BLaER1 treated with 17β-estradiol and CSF1 and Interleukin-3, amounts not matched to agents 10 nM and 100 nM (cell line): ENCODE measurements at regions not wholly inside any gene's neighbourhood (a gene's known extent, or its start where the extent isn't known, plus 50 kb on each side); places are given as distances from the start of the nearest gene placed in this dataset.
A peak's percentile ranks its signal among the peaks of the same experiment; 100 is the strongest.

Experiments used
- H3K27ac ChIP-seq, 11 experiments: shearing (Covaris generic); formaldehyde crosslinking; 2 replicates each; pipeline ENCODE4 v1.8.1; 2022
- H3K27me3 ChIP-seq, 11 experiments: shearing (Covaris generic); formaldehyde crosslinking; 2 replicates each; pipeline ENCODE4 v1.8.1; 2022
- H3K36me3 ChIP-seq, 11 experiments: shearing (Covaris generic); formaldehyde crosslinking; 2 replicates each; pipeline ENCODE4 v1.8.1; 2022
- H3K4me1 ChIP-seq, 10 experiments: shearing (Covaris generic); formaldehyde crosslinking; 2 replicates each; pipeline ENCODE4 v1.8.1; 2022
- H3K4me2 ChIP-seq, 11 experiments: shearing (Covaris generic); formaldehyde crosslinking; 2 replicates each; pipeline ENCODE4 v1.8.1; 2022
- H3K4me3 ChIP-seq, 10 experiments: shearing (Covaris generic); formaldehyde crosslinking; 2 replicates each; pipeline ENCODE4 v1.8.1; 2022
- H3K9ac ChIP-seq, 11 experiments: shearing (Covaris generic); formaldehyde crosslinking; 2 replicates each; pipeline ENCODE4 v1.8.1; 2022
- H3K9me3 ChIP-seq, 11 experiments: shearing (Covaris generic); formaldehyde crosslinking; replicated peaks in 1 of 11; 2 replicates each; pipeline ENCODE4 v1.8.1; 2022
- H4K20me1 ChIP-seq, 11 experiments: shearing (Covaris generic); formaldehyde crosslinking; 2 replicates each; pipeline ENCODE4 v1.8.1; 2022
- Cebpa-rat ChIP-seq, 11 experiments: shearing (Covaris generic); IDR thresholded peaks; 2 replicates each; pipeline ENCODE4 v1.8.1; 2022

DNA sequence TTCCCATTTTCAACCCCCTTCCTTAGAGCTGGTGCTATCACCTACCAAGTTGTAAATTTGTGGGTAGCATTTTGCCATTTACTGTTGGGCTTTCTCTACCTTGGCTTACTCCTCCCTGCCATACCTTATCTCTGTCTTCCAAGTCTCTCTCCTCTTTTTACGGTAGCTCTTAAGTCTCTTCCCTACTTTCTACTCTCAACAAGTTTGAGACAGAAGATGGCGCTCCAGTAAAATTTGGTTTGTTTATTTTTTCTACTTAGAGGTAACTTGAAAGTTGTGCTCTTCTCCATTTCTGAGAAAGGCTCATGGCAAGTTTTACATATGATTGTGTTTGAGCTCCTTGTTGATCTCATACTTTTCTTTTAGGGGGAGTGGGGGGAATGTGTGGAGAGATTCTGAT, 1508.1 kb downstream of the TECRL start:
- H3K9me3 ChIP-seq = peaks cover 18 to 20% (median 19%) of the 10 kb centered on the region in 11 experiments
- no peak overlapping the region for H3K27ac ChIP-seq
- no peaks in the 10 kb centered on the region for H3K4me1 ChIP-seq
- no peak for TF ChIP-seq Cebpa-rat (IDR thresholded peaks at IDR 0.05)
- H3K4me3 ChIP-seq = no peak overlapping the region
- H4K20me1 ChIP-seq = no peaks in the 10 kb centered on the region
- no peak overlapping the region for H3K9ac ChIP-seq
- H3K4me2 ChIP-seq = no peak overlapping the region
- H3K36me3 ChIP-seq = no peaks in the 10 kb centered on the region
- no peaks in the 10 kb centered on the region for H3K27me3 ChIP-seq

DNA sequence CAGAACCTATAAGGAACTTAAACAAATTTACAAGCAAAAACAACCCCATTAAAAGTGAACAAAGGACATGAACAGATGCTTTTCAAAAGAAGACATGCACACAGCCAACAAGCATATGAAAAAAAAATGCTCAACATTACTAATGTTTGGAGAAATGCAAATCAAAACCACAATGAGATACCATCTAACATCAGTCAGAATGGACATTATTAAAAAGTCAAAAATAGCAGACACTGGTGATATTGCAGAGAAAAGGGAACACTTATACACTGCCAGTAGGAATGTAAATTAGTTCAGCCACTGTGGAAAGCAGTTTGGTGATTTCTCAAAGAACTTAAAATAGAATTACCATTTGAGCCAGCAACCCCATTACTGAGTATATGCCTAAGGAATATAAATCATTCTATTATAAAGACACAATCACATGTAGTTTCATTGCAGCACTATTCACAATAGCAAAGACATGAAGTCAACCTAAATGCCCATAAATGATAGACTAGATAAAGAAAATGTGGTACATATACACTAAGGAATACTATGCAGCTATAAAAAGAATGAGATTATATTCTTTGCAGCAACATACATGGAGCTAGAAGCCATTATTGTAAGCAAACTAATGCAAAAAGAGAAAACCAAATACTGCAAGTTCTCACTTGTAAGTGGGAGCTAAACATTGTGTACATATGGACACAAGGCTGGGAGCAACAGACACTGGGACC, 1509.4 kb downstream of the TECRL start:
- H3K4me1 ChIP-seq = no peaks in the 10 kb centered on the region
- no peaks in the 10 kb centered on the region for H4K20me1 ChIP-seq
- H3K9me3 ChIP-seq = peaks cover 18 to 20% (median 19%) of the 10 kb centered on the region in 11 experiments
- no peak for TF ChIP-seq Cebpa-rat (IDR thresholded peaks at IDR 0.05)
- no peak overlapping the region for H3K4me2 ChIP-seq
- H3K36me3 ChIP-seq = no peaks in the 10 kb centered on the region
- no peak overlapping the region for H3K27ac ChIP-seq
- H3K4me3 ChIP-seq = no peak overlapping the region
- H3K9ac ChIP-seq = no peak overlapping the region
- no peaks in the 10 kb centered on the region for H3K27me3 ChIP-seq

DNA sequence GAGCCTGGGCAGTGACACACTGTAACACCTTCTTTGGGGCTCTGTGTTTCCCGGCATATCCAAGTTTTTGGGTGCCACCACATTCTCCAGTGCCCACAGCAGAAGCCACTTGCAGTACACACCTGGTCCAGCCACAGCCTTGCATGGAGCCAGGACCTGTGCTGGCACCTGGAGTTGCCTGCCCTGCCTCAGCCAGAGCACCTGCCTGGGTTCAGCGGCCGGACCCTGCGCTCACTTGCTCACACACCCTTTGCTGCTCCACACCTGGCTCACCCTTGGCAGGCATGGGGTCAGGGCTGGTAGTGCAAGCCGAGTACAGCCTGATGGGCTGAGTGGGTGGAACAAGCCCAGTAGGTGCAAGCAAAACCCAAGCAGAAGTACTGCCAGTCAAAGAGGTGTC, 1511.1 kb downstream of the TECRL start:
- H3K4me3 ChIP-seq = no peak overlapping the region
- H3K36me3 ChIP-seq = no peaks in the 10 kb centered on the region
- H3K27me3 ChIP-seq = no peaks in the 10 kb centered on the region
- TF ChIP-seq Cebpa-rat (IDR thresholded peaks at IDR 0.05) = no peak
- no peak overlapping the region for H3K9ac ChIP-seq
- H4K20me1 ChIP-seq = no peaks in the 10 kb centered on the region
- H3K4me2 ChIP-seq = no peak overlapping the region
- no peaks in the 10 kb centered on the region for H3K4me1 ChIP-seq
- H3K27ac ChIP-seq = no peak overlapping the region
- H3K9me3 ChIP-seq = peaks cover 18 to 20% (median 19%) of the 10 kb centered on the region in 11 experiments

DNA sequence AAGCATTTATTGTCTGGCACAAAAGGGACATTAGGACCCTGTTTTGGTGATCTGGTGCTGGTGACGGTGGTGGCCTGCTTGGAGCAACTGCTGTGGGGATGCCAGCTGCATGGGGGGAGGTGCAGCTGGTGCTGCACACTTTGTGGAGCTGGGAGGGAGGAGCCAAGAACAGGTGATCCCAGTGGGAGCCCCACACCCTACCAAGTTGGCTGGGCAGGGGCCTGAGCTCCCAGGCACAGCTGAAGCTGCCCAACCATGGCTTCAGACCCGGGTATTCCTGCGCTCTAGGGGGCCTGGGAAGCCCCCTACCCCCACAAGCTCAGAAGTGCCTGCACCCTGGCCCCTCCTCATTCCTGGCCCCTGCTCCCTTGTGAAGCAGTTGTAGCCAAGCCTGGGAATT, 1512.5 kb downstream of the TECRL start:
- no peaks in the 10 kb centered on the region for H4K20me1 ChIP-seq
- H3K4me1 ChIP-seq = no peaks in the 10 kb centered on the region
- H3K27me3 ChIP-seq = no peaks in the 10 kb centered on the region
- H3K9me3 ChIP-seq = peaks cover 18 to 20% (median 19%) of the 10 kb centered on the region in 11 experiments
- H3K9ac ChIP-seq = no peak overlapping the region
- no peak overlapping the region for H3K4me3 ChIP-seq
- H3K4me2 ChIP-seq = no peak overlapping the region
- no peaks in the 10 kb centered on the region for H3K36me3 ChIP-seq
- no peak overlapping the region for H3K27ac ChIP-seq
- TF ChIP-seq Cebpa-rat (IDR thresholded peaks at IDR 0.05) = no peak

DNA sequence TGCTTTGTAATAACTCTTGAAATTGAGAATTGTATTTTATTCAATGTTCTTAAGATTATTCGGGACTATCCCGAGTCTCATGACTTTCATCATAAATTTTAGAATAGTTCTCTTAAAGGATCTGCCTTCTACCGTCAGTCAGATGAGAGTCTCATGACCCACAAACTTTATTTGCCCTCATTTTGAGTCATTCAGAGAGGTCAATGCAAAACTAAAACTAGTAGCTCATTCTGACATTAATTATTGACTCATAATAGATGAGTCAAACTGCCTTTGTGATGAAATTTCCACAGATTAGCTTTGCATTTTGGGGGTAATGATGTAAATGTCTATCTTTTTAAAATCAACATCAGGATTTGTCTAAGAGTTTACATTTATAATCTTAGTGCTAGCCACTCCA, 1527.3 kb downstream of the TECRL start:
- Histone ChIP-seq H3K9me3 (no peaks in the 10 kb centered on the region), H3K4me3 (no peak overlapping the region), H3K36me3 (no peaks in the 10 kb centered on the region), H4K20me1 (no peaks in the 10 kb centered on the region), H3K9ac (no peak overlapping the region), H3K27ac (peak overlapping the region in 1 of 11 experiments; percentile 5; a peak in 1 of 22 replicates), H3K4me1 (no peaks in the 10 kb centered on the region), H3K4me2 (no peak overlapping the region), H3K27me3 (no peaks in the 10 kb centered on the region)
- no peak for TF ChIP-seq Cebpa-rat (IDR thresholded peaks at IDR 0.05)

DNA sequence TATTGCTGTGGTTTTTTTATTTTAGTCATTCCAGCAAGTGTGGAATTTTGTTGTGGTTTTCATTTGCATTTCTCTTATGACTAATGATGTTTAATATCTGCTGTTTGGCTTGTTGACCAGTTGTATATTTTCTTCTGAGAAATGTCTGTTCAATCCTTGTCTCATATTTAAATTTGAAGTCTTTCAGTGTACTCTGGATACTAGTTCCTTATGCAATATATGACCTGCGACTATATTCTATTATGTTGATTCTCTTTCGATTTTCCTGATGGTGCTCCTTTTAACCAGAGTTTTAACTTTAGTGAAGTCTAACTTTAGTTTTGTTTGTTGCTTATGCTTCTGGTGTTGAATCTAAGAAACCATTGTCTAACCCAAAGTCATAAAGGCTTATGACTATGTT, 1528.0 kb downstream of the TECRL start:
- no peak for TF ChIP-seq Cebpa-rat (IDR thresholded peaks at IDR 0.05)
- Histone ChIP-seq H3K4me2 (no peak overlapping the region), H3K9ac (no peak overlapping the region), H3K27ac (no peak overlapping the region; a peak in 1 of 22 replicates), H3K27me3 (no peaks in the 10 kb centered on the region), H3K4me3 (no peak overlapping the region), H3K4me1 (no peaks in the 10 kb centered on the region), H4K20me1 (no peaks in the 10 kb centered on the region), H3K36me3 (no peaks in the 10 kb centered on the region), H3K9me3 (no peaks in the 10 kb centered on the region)

DNA sequence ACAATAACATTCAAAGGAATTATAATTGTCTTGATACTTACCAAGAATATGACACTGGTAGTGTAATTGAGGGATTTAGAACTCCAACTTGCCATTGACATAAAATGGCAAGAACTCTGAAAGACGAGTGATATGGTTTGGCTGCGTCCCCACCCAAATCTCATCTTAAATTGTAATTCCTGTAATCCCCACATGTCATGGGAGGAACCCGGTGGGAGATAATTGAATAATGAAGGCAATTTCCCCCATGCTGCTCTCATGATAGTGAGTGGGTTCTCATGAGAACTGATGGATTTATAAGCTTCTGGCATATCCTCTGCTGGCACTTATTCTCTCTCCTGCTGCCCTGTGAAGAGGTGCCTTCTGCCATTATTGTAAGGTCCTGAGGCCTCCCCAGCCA, 1536.4 kb downstream of the TECRL start:
- no peak overlapping the region for H3K27ac ChIP-seq
- no peaks in the 10 kb centered on the region for H3K4me1 ChIP-seq
- H3K36me3 ChIP-seq = no peaks in the 10 kb centered on the region
- no peaks in the 10 kb centered on the region for H4K20me1 ChIP-seq
- H3K9me3 ChIP-seq = peaks cover 0 to 9% (median 0%) of the 10 kb centered on the region in 11 experiments; a peak in 1 of 22 replicates
- H3K9ac ChIP-seq = no peak overlapping the region
- no peak overlapping the region for H3K4me2 ChIP-seq
- H3K4me3 ChIP-seq = no peak overlapping the region
- no peak for TF ChIP-seq Cebpa-rat (IDR thresholded peaks at IDR 0.05)
- H3K27me3 ChIP-seq = no peaks in the 10 kb centered on the region

DNA sequence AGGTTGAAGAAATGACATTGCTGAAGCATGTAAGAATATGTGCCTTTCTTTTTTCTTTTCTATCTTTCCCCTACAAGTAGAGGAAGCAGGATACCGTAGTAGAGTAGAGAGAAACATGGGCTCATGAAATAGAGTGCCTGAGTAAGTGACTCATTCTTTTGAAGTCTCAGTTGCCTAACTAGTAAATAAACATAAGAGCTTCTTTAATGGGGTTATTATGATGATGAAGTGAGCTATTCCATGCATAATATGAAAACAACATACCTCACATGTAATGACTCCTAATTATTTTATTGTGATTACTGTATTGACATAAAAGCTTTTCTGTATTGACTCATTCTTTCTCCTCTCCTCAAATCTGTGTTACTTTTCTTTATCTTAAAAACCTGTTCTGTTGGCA, 1538.2 kb downstream of the TECRL start:
- H3K4me2 ChIP-seq = no peak overlapping the region
- H3K27me3 ChIP-seq = no peaks in the 10 kb centered on the region
- no peaks in the 10 kb centered on the region for H3K4me1 ChIP-seq
- no peak for TF ChIP-seq Cebpa-rat (IDR thresholded peaks at IDR 0.05)
- H4K20me1 ChIP-seq = no peaks in the 10 kb centered on the region
- H3K27ac ChIP-seq = no peak overlapping the region
- H3K9me3 ChIP-seq = peaks cover 0 to 9% (median 0%) of the 10 kb centered on the region in 11 experiments; a peak in 1 of 22 replicates
- no peak overlapping the region for H3K4me3 ChIP-seq
- no peaks in the 10 kb centered on the region for H3K36me3 ChIP-seq
- no peak overlapping the region for H3K9ac ChIP-seq

DNA sequence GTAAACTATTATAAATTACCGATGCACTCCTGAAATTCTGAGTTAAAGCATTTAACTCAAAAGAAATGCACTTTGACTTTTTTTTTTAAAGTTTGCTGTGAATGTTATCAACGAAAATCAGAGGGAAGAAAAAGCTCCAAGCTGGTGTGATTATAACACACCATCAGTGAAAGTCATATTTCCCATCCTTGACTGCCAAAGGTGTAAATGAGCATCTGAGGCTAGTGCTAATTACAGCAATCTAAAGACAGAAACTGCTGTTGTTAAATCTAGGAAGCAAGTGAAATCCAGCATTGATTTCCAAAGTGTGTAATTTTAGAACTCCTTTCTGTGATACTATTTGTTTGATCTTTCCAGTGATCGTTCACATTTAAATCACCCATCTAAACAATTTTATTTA, 1538.8 kb downstream of the TECRL start:
- Histone ChIP-seq H3K9ac (no peak overlapping the region), H3K4me1 (no peaks in the 10 kb centered on the region), H3K36me3 (no peaks in the 10 kb centered on the region), H3K9me3 (peaks cover 0 to 9% (median 0%) of the 10 kb centered on the region in 11 experiments; a peak in 1 of 22 replicates), H3K4me2 (no peak overlapping the region), H3K27me3 (no peaks in the 10 kb centered on the region), H3K4me3 (no peak overlapping the region), H4K20me1 (no peaks in the 10 kb centered on the region), H3K27ac (no peak overlapping the region)
- TF ChIP-seq Cebpa-rat (IDR thresholded peaks at IDR 0.05) = no peak

DNA sequence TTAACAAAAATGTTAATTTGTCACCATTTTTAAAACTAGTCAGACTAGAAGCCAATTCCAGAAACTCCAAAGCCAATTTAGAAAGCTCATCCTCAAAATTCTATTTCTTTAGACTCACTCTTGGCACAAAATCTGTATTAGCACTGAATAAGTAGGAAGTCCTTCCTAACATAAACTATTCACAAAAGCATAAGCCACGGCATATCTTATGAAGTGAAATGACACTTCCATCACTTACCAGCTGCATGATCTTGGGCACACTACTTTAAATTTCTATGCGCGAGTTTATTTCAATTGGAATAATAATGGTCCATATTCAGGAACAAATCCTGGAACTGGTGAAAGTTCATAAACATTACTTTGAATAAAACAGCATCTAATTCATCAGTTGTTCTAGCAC, 1544.0 kb downstream of the TECRL start:
- Histone ChIP-seq H3K4me1 (no peaks in the 10 kb centered on the region), H4K20me1 (no peaks in the 10 kb centered on the region), H3K36me3 (no peaks in the 10 kb centered on the region), H3K9me3 (no peaks in the 10 kb centered on the region), H3K27me3 (no peaks in the 10 kb centered on the region), H3K27ac (no peak overlapping the region), H3K4me2 (no peak overlapping the region), H3K4me3 (no peak overlapping the region), H3K9ac (no peak overlapping the region)
- no peak for TF ChIP-seq Cebpa-rat (IDR thresholded peaks at IDR 0.05)
